Kidney (tissue), 13 donors: ENCODE measurements at regions not wholly inside any gene's neighbourhood (a gene's known extent, or its start where the extent isn't known, plus 50 kb on each side); places are given as distances from the start of the nearest gene placed in this dataset.

Experiments
- DNase-seq, 5 donors: peaks; one replicate each; pipeline ENCODE4 v3.0.0-alpha.2; 2013 to 2020
- FAIRE-seq: peaks from 2 replicates; lab custom pipeline; 2012; peaks lifted over from hg19 to GRCh38; lab: Jason Lieb, UNC
- H3K27ac ChIP-seq, 2 donors: one replicate each; pipeline ENCODE4 v1.7.0; 2013; ENCODE audit warnings: low read depth in 2 of 2, low read length in 2 of 2, inconsistent platforms in 1 of 2
- H3K27me3 ChIP-seq: one replicate; pipeline ENCODE4 v1.7.1; 2013; ENCODE audit warnings: low read length, inconsistent platforms; ENCODE audit not compliant: control insufficient read depth, insufficient read depth
- H3K36me3 ChIP-seq, 3 donors: one replicate each; pipeline versions ENCODE4 v1.7.0 to v1.7.1; 2013; ENCODE audit warnings: low read length in 3 of 3, control low read depth in 1 of 3, inconsistent platforms in 1 of 3; ENCODE audit not compliant: insufficient read depth in 3 of 3, control insufficient read depth in 2 of 3
- H3K4me1 ChIP-seq, 3 donors: one replicate each; pipeline versions ENCODE4 v1.7.0 to v1.7.1; 2013; ENCODE audit warnings: low read length in 3 of 3, inconsistent platforms in 1 of 3, low read depth in 1 of 3; ENCODE audit not compliant: control insufficient read depth in 2 of 3, insufficient read depth in 2 of 3
- H3K4me3 ChIP-seq, 3 donors: one replicate each; pipeline versions ENCODE4 v1.7.0 to v1.8.1; 2013; ENCODE audit warnings: low read length in 3 of 3, control low read depth in 1 of 3, inconsistent platforms in 1 of 3
- H3K9ac ChIP-seq, 3 donors: one replicate each; pipeline versions ENCODE4 v1.7.0 to v1.7.1; 2013; ENCODE audit warnings: low read length in 3 of 3, control low read depth in 1 of 3, inconsistent platforms in 1 of 3
- H3K9me3 ChIP-seq, 3 donors: one replicate each; pipeline versions ENCODE4 v1.7.0 to v1.7.1; 2013; ENCODE audit warnings: low read length in 3 of 3, control low read depth in 1 of 3, inconsistent platforms in 1 of 3; ENCODE audit not compliant: control insufficient read depth in 2 of 3, insufficient read depth in 1 of 3
- intact Hi-C: fragments of 100-400 bp; cut with DNase I; formaldehyde crosslinking; loops from one replicate; pipeline ENCODE4 v1.11.1; 2022
- TF ChIP-seq, protein P1 (sequence below): IDR thresholded peaks from 3 replicates; pipeline ENCODE4 v1.5.1; 2012; ENCODE audit warnings: mild to moderate bottlenecking, moderate library complexity, borderline replicate concordance; ENCODE audit not compliant: insufficient read depth; ENCODE audit errors: extremely low read depth
- donor health status: control.
- donor health status: control.
- donor health status: control.
- donor health status: control.
- donor health status: control.
- donor health status: DM: yes; HTN: yes; CAD: no.
- donor health status: Normal renal cell carcinoma (clear cell type).

DNA sequence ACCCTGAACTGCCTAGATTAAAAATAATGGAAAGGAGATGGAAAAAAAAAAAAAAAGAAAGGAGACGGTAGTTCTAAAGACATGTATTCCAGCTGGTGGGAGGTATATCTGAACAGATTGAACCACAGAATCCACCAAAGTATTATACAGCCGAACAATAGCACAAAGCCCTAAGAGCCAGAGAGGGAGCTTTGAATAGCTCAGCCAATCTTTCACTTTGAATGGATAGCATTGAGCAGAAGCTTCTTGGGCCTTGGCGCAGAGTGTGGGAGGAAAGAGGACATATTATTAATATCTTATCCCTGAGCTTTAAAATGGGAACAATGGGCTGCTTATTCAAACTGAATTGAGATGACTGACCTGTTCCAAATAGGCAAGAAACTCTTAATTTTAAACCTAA, 147.8 kb upstream of the PAQR3 start:
- DNase-seq, result no peak
- no peak for FAIRE-seq
- Histone ChIP-seq H3K4me3 (no peak overlapping the region), H3K9ac (no peak overlapping the region), H3K9me3 (no peaks in the 10 kb centered on the region), H3K4me1 (no peaks in the 10 kb centered on the region), H3K27ac (no peak overlapping the region), H3K36me3 (no peaks in the 10 kb centered on the region), H3K27me3 (no peaks in the 10 kb centered on the region)
- TF ChIP-seq, protein P1, sequence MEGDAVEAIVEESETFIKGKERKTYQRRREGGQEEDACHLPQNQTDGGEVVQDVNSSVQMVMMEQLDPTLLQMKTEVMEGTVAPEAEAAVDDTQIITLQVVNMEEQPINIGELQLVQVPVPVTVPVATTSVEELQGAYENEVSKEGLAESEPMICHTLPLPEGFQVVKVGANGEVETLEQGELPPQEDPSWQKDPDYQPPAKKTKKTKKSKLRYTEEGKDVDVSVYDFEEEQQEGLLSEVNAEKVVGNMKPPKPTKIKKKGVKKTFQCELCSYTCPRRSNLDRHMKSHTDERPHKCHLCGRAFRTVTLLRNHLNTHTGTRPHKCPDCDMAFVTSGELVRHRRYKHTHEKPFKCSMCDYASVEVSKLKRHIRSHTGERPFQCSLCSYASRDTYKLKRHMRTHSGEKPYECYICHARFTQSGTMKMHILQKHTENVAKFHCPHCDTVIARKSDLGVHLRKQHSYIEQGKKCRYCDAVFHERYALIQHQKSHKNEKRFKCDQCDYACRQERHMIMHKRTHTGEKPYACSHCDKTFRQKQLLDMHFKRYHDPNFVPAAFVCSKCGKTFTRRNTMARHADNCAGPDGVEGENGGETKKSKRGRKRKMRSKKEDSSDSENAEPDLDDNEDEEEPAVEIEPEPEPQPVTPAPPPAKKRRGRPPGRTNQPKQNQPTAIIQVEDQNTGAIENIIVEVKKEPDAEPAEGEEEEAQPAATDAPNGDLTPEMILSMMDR, result no peak
- intact Hi-C loops, result no loop called here

DNA sequence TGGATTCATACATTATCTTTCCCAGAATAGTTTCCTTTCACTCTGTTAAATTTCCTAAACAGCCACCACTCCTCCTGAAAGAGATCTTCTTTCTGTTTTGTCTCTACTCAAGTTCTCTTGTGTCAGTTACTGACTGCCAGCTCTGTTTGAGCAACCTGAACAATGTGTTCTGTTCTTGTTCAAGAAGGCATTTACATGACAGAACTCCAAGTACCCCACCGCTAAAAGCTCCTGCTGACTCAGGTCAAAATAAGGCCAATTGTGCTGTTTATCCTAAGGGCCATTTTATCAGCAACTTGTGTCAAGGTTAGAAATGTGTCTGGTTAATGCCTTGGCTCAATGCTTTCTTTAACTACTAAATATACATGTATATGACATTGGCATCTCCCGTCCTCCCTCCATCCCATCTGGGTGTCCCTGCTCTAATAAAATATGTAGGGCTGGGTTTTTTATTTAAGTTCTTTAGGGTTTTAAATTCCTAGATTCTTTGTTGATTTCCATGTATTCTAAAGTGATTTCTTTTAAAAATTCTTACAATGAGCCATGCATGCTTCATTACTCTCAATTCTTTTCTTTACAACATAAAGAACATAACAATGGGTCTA, 144.3 kb upstream of the PAQR3 start:
- intact Hi-C loops, result no loop called here
- H3K9me3 ChIP-seq, result no peaks in the 10 kb centered on the region
- H3K27ac ChIP-seq, result no peak overlapping the region
- H3K4me1 ChIP-seq, result no peaks in the 10 kb centered on the region
- TF ChIP-seq, protein P1, result no peak
- DNase-seq (peak in 2 of 5 donors; percentile 4 to 13), FAIRE-seq (no peak)
- H3K36me3 ChIP-seq, result no peaks in the 10 kb centered on the region
- no peaks in the 10 kb centered on the region for H3K27me3 ChIP-seq
- no peak overlapping the region for H3K4me3 ChIP-seq
- H3K9ac ChIP-seq, result no peak overlapping the region

DNA sequence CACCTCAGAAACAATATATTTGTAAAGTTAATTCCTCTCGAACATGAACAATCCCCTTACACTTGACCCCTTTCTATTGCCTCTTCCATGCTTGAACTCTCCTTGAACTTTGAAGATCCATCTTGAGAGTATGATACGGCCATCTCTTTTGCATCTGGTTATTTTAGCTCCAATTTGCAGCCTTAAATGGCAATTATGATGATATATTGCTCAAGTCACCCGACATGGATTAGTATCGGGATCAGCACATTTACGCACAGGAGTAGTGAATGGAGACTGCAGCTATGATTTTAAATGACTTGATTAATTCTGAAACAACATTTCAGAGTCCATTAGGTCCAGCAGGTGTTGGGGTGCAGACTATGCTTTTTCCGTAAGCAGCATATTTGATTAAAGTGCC, 143.8 kb upstream of the PAQR3 start:
- Histone ChIP-seq H3K4me3 (no peak overlapping the region), H3K36me3 (no peaks in the 10 kb centered on the region), H3K9ac (no peak overlapping the region), H3K4me1 (no peaks in the 10 kb centered on the region), H3K27me3 (no peaks in the 10 kb centered on the region), H3K9me3 (no peaks in the 10 kb centered on the region), H3K27ac (no peak overlapping the region)
- DNase-seq (no peak), FAIRE-seq (no peak)
- TF ChIP-seq, protein P1, result no peak
- intact Hi-C loops, result no loop called here

DNA sequence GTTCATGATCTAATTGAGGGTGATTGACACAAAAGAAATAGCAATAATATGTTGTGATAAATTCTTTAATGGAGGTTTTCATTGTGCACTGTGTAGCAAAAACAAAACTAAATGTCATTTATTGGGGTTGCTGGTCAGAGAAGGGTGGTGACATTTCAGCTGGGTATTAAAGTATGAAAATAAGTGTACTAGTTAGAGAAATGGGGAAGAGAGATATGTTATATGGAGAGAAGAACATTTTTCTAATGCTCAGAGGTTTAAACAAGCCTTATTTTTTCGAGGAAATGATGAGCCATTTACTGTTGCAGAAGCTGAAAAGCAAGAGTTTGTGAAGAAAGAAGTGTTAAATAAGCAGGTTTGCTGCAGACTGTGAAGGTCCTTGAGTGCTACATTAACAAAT, 142.7 kb upstream of the PAQR3 start:
- no peak for FAIRE-seq
- TF ChIP-seq, protein P1, result no peak
- Histone ChIP-seq H3K27ac (no peak overlapping the region), H3K9ac (no peak overlapping the region), H3K36me3 (no peaks in the 10 kb centered on the region), H3K27me3 (no peaks in the 10 kb centered on the region), H3K4me3 (no peak overlapping the region), H3K4me1 (no peaks in the 10 kb centered on the region), H3K9me3 (no peaks in the 10 kb centered on the region)
- intact Hi-C loops, result no loop called here
- DNase-seq, result no peak
